ENCODE measurements at regions not wholly inside any gene's neighbourhood (a gene's known extent, or its start where the extent isn't known, plus 50 kb on each side); places are given as distances from the start of the nearest gene placed in this dataset.

GRCh38 chr5:175351126-175351525 lies 92.9 kb downstream of the DRD1 start:
- no peak for DNase-seq (ENCODE audit: low read depth)
- TF ChIP-seq CTCF (IDR thresholded peaks at IDR 0.05; ENCODE audit: low read depth, low read length, missing control alignments) = no peak

GRCh38 chr5:175347931-175348330 lies 96.1 kb downstream of the DRD1 start:
- H3K4me3 ChIP-seq (ENCODE audit: low read depth, low read length) = no peak overlapping the region
- TF ChIP-seq CTCF (IDR thresholded peaks at IDR 0.05; ENCODE audit: low read depth, low read length, missing control alignments) = no peak
- no peak for DNase-seq (ENCODE audit: low read depth)

More at GRCh38 chr5:175351126-175351525, 92.9 kb downstream of the DRD1 start:
- H3K4me3 ChIP-seq (ENCODE audit: low read depth, low read length) = no peak overlapping the region

- no peak overlapping the region for H3K4me3 ChIP-seq (ENCODE audit: low read depth, low read length)
- DNase-seq (ENCODE audit: low read depth) = no peak
- TF ChIP-seq CTCF (IDR thresholded peaks at IDR 0.05; ENCODE audit: low read depth, low read length, missing control alignments) = no peak
Observed at GRCh38 chr5:175347027-175347426, 97.0 kb downstream of the DRD1 start.

DNA sequence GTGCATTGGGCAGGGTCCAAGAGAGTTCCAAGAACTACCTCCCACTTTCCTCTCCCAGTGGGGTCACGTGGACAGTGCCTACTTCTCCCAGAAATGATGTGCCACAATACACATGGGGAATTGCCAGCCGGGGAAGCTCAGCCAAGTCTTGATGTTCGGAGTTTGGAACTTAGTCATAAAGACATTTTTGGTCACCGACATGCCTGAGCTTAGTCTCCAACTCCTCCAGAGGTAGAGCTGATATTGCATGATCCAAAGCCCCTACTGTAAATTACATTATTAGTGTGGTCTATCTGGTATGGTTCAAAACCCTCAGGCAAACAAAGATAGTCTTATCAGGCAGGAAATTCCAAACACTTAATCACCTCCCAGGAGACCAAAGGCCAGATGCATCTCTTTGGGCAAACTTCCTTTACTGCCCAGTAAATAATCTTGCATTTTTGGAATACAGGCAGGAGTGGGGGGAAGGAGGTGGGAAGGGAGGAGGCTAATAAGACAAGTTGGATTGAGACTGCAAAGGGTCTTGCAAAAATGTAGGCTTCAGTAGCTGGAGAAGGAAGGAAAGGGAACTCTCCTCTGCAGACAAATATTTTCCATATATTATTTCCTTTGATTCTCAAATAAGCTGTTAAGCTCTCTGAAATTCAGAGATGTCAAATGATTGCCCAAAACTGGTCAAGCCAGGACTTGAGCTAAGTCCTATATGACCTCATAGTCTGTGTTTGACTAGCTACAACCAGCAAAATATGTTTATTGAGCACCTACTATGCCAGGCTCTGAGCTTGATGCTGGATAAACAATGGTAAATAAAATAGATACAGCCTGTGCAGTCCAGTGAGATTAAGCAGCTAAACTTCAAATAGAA lies 99.4 kb downstream of the DRD1 start:
- TF ChIP-seq CTCF (IDR thresholded peaks at IDR 0.05; ENCODE audit: low read depth, low read length, missing control alignments) = no peak
- H3K4me3 ChIP-seq (ENCODE audit: low read depth, low read length) = no peak overlapping the region
- DNase-seq (ENCODE audit: low read depth) = no peak

DNA sequence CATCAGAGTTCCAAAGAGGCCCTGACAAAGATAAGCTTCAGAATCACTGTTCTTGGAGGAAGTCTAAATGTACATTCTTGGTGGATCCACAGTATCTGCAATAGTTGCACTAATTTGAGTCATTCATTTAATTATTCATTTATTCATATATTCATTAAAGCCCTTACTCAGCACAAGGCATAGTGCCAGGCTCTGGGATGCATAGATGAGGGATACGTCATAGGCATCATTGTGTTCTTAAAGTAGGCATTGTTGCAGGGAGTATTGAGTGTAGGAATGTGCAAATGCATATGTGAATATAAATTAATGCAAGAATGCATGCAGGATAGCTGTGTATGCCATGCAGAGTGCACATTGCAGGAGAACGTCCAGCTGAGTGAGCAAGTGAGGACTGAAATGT lies 100.7 kb downstream of the DRD1 start:
- DNase-seq (ENCODE audit: low read depth) = no peak
- TF ChIP-seq CTCF (IDR thresholded peaks at IDR 0.05; ENCODE audit: low read depth, low read length, missing control alignments) = no peak

DNA sequence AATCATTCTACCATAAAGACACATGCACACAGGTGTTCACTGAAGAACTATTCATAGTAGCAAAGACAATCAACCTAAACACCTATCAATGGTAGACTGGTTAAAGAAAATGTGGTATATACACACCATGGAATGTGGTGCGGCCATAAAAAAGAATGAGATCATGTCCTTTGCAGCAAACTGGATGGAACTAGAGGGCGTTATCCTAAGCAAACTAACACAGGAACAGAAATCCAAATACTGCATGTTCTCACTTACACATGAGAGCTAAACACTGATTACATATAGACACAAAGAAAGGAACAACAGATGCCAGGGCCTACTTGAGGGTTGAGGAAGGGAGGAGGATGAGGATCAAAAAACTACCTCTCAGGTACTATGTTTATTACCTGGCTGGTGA lies 103.8 kb downstream of the DRD1 start:
- no peak overlapping the region for H3K4me3 ChIP-seq (ENCODE audit: low read depth, low read length)
- no peak for TF ChIP-seq CTCF (IDR thresholded peaks at IDR 0.05; ENCODE audit: low read depth, low read length, missing control alignments)
- no peak for DNase-seq (ENCODE audit: low read depth)

More for the DNA sequence above, 100.7 kb downstream of the DRD1 start:
- H3K4me3 ChIP-seq (ENCODE audit: low read depth, low read length) = no peak overlapping the region

- TF ChIP-seq CTCF (IDR thresholded peaks at IDR 0.05; ENCODE audit: low read depth, low read length, missing control alignments) = no peak
- no peak overlapping the region for H3K4me3 ChIP-seq (ENCODE audit: low read depth, low read length)
- no peak for DNase-seq (ENCODE audit: low read depth)
Observed at GRCh38 chr5:175337680-175338079, 106.3 kb downstream of the DRD1 start.

Measured in GM12864 (cell line).